ENCODE measurements at regions not wholly inside any gene's neighbourhood (a gene's known extent, or its start where the extent isn't known, plus 50 kb on each side); places are given as distances from the start of the nearest gene placed in this dataset.

DNA sequence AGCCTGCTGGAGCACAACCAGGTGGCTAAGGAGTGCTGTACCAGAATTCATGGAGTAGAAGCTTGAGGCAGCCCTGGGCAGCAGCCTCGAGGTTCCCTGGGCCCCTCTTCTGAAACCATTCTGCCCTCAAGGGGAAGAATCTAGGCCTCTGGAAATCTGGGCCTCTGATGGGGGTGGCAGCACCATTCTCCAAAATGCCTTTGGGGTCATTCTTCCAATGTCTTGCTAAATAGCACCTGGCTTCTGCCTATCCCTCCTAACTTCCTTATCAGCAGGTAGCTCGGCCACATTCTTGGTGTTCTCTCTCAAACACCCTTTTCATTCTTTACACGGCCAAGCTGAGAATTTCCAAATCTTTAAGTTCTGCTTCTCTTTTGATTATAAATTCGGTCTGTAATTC, 473.6 kb downstream of the BCOR start:
- H3K4me1 ChIP-seq (ENCODE audit: control insufficient read depth, insufficient read depth, low read length, poor library complexity, severe bottlenecking), result no peaks in the 10 kb centered on the region
- peaks cover 0 to 8% (median 0%) of the 10 kb centered on the region in 4 donors for H3K4me1 Mint-ChIP-seq

DNA sequence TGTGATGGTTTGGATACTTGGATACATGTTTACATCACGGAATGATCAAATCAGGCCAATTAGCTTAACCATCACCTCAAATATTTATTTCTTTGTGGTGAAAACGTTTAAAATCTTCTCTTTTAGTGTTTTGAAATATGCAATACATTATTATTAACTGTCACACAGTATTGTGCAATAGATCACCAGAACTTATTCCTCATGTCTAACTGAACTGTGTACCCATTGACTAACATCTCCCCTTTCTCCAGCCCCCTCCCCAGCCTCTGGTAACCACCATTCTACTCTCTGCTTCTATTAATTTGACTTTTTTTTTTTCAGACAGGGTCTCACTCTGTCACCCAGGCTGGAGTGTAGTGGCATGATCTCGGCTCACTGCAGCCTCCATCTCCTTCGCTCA, 471.9 kb downstream of the BCOR start:
- H3K4me3 ChIP-seq (ENCODE audit: low read depth, low read length), result no peak overlapping the region
- H3K9me3 Mint-ChIP-seq, result no peaks in the 10 kb centered on the region
- ATAC-seq (ENCODE audit: low read depth in 2 of 2), result no peak

More for the DNA sequence above, 473.6 kb downstream of the BCOR start:
- Mint-ChIP-seq H3K27me3 (no peaks in the 10 kb centered on the region), H3K9me3 (no peaks in the 10 kb centered on the region), H3K4me3 (no peak overlapping the region), H3K36me3 (no peaks in the 10 kb centered on the region), H3K27ac (no peak overlapping the region)
- Histone ChIP-seq H3K4me3 (ENCODE audit: low read depth, low read length) (no peak overlapping the region), H3K27ac (ENCODE audit: insufficient read depth, low read length, poor library complexity, severe bottlenecking) (no peak overlapping the region), H3K9me3 (ENCODE audit: control insufficient read depth in 2 of 2, low read length in 2 of 2) (no peaks in the 10 kb centered on the region), H3K27me3 (ENCODE audit: control insufficient read depth, insufficient read depth, low read length) (no peaks in the 10 kb centered on the region), H3K36me3 (ENCODE audit: control insufficient read depth, insufficient read depth, low read length) (no peaks in the 10 kb centered on the region)
- no peak for DNase-seq
- ATAC-seq (ENCODE audit: low read depth in 2 of 2), result no peak

DNA sequence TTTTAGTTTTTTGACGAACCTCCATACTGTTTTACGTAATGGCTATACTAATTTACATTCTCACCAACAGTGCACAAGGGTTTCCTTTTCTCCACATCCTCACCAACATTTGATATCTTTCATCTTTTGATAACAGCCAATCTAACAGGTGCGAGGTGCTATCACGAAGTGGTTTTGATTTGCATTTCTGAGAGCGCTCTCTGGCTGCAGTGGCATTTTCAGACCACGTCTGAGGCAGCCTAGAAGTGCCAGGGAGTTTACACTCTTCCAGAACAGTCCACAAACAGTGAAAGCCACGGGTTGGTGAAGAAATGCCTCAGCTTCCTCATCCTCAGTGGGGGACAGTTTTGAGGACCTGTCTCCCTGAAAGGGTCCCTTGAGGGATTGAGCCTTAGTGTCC, 471.0 kb downstream of the BCOR start:
- H3K9me3 Mint-ChIP-seq, result no peaks in the 10 kb centered on the region
- no peaks in the 10 kb centered on the region for H3K36me3 Mint-ChIP-seq
- Histone ChIP-seq H3K27me3 (ENCODE audit: control insufficient read depth, insufficient read depth, low read length) (no peaks in the 10 kb centered on the region), H3K4me1 (ENCODE audit: control insufficient read depth, insufficient read depth, low read length, poor library complexity, severe bottlenecking) (no peaks in the 10 kb centered on the region), H3K27ac (ENCODE audit: insufficient read depth, low read length, poor library complexity, severe bottlenecking) (no peak overlapping the region), H3K9me3 (ENCODE audit: control insufficient read depth in 2 of 2, low read length in 2 of 2) (no peaks in the 10 kb centered on the region), H3K36me3 (ENCODE audit: control insufficient read depth, insufficient read depth, low read length) (no peaks in the 10 kb centered on the region), H3K4me3 (ENCODE audit: low read depth, low read length) (no peak overlapping the region)
- H3K4me1 Mint-ChIP-seq, result peaks cover 0 to 14% (median 0%) of the 10 kb centered on the region in 4 donors
- H3K27me3 Mint-ChIP-seq, result no peaks in the 10 kb centered on the region
- DNase-seq (peak in 2 of 3 donors; percentile 4 to 20), ATAC-seq (ENCODE audit: low read depth in 2 of 2) (peak in 1 of 2 donors; percentile 28)
- no peak overlapping the region for H3K4me3 Mint-ChIP-seq
- no peak overlapping the region for H3K27ac Mint-ChIP-seq

More for the DNA sequence above, 471.9 kb downstream of the BCOR start:
- H3K27ac ChIP-seq (ENCODE audit: insufficient read depth, low read length, poor library complexity, severe bottlenecking), result no peak overlapping the region
- H3K36me3 Mint-ChIP-seq, result no peaks in the 10 kb centered on the region
- H3K9me3 ChIP-seq (ENCODE audit: control insufficient read depth in 2 of 2, low read length in 2 of 2), result no peaks in the 10 kb centered on the region
- no peak overlapping the region for H3K27ac Mint-ChIP-seq
- no peaks in the 10 kb centered on the region for H3K36me3 ChIP-seq (ENCODE audit: control insufficient read depth, insufficient read depth, low read length)
- H3K4me1 ChIP-seq (ENCODE audit: control insufficient read depth, insufficient read depth, low read length, poor library complexity, severe bottlenecking), result no peaks in the 10 kb centered on the region
- H3K27me3 Mint-ChIP-seq, result no peaks in the 10 kb centered on the region
- peaks cover 0 to 11% (median 0%) of the 10 kb centered on the region in 4 donors for H3K4me1 Mint-ChIP-seq
- H3K27me3 ChIP-seq (ENCODE audit: control insufficient read depth, insufficient read depth, low read length), result no peaks in the 10 kb centered on the region
- H3K4me3 Mint-ChIP-seq, result no peak overlapping the region
- no peak for DNase-seq

DNA sequence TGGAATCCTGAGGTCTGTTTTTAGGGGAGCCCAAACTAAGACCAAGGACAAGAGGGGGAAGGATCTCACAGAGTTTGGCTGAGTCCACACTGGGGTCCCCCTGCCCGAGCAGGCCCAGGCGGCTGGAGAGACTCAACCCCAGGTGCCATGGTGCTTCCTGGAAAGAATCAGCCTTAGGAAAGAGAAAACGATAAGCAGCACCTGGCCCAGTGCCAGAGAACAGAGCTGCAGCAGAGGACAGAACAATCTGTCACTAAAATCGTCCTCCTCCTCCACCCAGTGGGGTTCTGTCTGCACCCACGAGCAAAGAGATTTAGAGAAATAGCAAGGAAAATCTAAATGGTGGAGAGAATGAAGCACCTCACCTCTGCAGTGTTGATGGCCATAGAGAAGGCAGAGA, 470.5 kb downstream of the BCOR start:
- no peaks in the 10 kb centered on the region for H3K27me3 ChIP-seq (ENCODE audit: control insufficient read depth, insufficient read depth, low read length)
- H3K9me3 ChIP-seq (ENCODE audit: control insufficient read depth in 2 of 2, low read length in 2 of 2), result no peaks in the 10 kb centered on the region
- no peak overlapping the region for H3K4me3 ChIP-seq (ENCODE audit: low read depth, low read length)
- Mint-ChIP-seq H3K9me3 (no peaks in the 10 kb centered on the region), H3K36me3 (no peaks in the 10 kb centered on the region), H3K27ac (no peak overlapping the region), H3K27me3 (no peaks in the 10 kb centered on the region), H3K4me1 (peaks cover 0 to 14% (median 0%) of the 10 kb centered on the region in 4 donors), H3K4me3 (no peak overlapping the region)
- no peak overlapping the region for H3K27ac ChIP-seq (ENCODE audit: insufficient read depth, low read length, poor library complexity, severe bottlenecking)
- no peaks in the 10 kb centered on the region for H3K36me3 ChIP-seq (ENCODE audit: control insufficient read depth, insufficient read depth, low read length)
- H3K4me1 ChIP-seq (ENCODE audit: control insufficient read depth, insufficient read depth, low read length, poor library complexity, severe bottlenecking), result no peaks in the 10 kb centered on the region
- ATAC-seq (ENCODE audit: low read depth in 2 of 2) (no peak), DNase-seq (no peak)

GRCh38 chrX:39629001-39629400, 468.8 kb downstream of the BCOR start:
- Mint-ChIP-seq H3K27me3 (no peaks in the 10 kb centered on the region), H3K9me3 (no peaks in the 10 kb centered on the region), H3K36me3 (no peaks in the 10 kb centered on the region), H3K4me3 (no peak overlapping the region), H3K27ac (no peak overlapping the region), H3K4me1 (peaks cover 0 to 14% (median 0%) of the 10 kb centered on the region in 4 donors)
- H3K9me3 ChIP-seq (ENCODE audit: control insufficient read depth in 2 of 2, low read length in 2 of 2), result no peaks in the 10 kb centered on the region
- no peaks in the 10 kb centered on the region for H3K27me3 ChIP-seq (ENCODE audit: control insufficient read depth, insufficient read depth, low read length)
- H3K36me3 ChIP-seq (ENCODE audit: control insufficient read depth, insufficient read depth, low read length), result no peaks in the 10 kb centered on the region
- H3K4me1 ChIP-seq (ENCODE audit: control insufficient read depth, insufficient read depth, low read length, poor library complexity, severe bottlenecking), result no peaks in the 10 kb centered on the region
- DNase-seq, result no peak
- H3K27ac ChIP-seq (ENCODE audit: insufficient read depth, low read length, poor library complexity, severe bottlenecking), result no peak overlapping the region
- no peak for ATAC-seq (ENCODE audit: low read depth in 2 of 2)
- H3K4me3 ChIP-seq (ENCODE audit: low read depth, low read length), result no peak overlapping the region

GRCh38 chrX:39630344-39630743, 467.4 kb downstream of the BCOR start:
- peak overlapping the region in 1 of 3 donors; percentile 79 for H3K27ac Mint-ChIP-seq
- H3K27ac ChIP-seq (ENCODE audit: insufficient read depth, low read length, poor library complexity, severe bottlenecking), result no peak overlapping the region
- no peak overlapping the region for H3K4me3 Mint-ChIP-seq
- no peaks in the 10 kb centered on the region for H3K9me3 Mint-ChIP-seq
- no peaks in the 10 kb centered on the region for H3K36me3 Mint-ChIP-seq
- no peaks in the 10 kb centered on the region for H3K27me3 Mint-ChIP-seq
- H3K4me1 ChIP-seq (ENCODE audit: control insufficient read depth, insufficient read depth, low read length, poor library complexity, severe bottlenecking), result no peaks in the 10 kb centered on the region
- ATAC-seq (ENCODE audit: low read depth in 2 of 2), result no peak
- no peak overlapping the region for H3K4me3 ChIP-seq (ENCODE audit: low read depth, low read length)
- peaks cover 0 to 14% (median 0%) of the 10 kb centered on the region in 4 donors for H3K4me1 Mint-ChIP-seq
- no peak for DNase-seq
- no peaks in the 10 kb centered on the region for H3K9me3 ChIP-seq (ENCODE audit: control insufficient read depth in 2 of 2, low read length in 2 of 2)
- H3K36me3 ChIP-seq (ENCODE audit: control insufficient read depth, insufficient read depth, low read length), result no peaks in the 10 kb centered on the region
- H3K27me3 ChIP-seq (ENCODE audit: control insufficient read depth, insufficient read depth, low read length), result no peaks in the 10 kb centered on the region

DNA sequence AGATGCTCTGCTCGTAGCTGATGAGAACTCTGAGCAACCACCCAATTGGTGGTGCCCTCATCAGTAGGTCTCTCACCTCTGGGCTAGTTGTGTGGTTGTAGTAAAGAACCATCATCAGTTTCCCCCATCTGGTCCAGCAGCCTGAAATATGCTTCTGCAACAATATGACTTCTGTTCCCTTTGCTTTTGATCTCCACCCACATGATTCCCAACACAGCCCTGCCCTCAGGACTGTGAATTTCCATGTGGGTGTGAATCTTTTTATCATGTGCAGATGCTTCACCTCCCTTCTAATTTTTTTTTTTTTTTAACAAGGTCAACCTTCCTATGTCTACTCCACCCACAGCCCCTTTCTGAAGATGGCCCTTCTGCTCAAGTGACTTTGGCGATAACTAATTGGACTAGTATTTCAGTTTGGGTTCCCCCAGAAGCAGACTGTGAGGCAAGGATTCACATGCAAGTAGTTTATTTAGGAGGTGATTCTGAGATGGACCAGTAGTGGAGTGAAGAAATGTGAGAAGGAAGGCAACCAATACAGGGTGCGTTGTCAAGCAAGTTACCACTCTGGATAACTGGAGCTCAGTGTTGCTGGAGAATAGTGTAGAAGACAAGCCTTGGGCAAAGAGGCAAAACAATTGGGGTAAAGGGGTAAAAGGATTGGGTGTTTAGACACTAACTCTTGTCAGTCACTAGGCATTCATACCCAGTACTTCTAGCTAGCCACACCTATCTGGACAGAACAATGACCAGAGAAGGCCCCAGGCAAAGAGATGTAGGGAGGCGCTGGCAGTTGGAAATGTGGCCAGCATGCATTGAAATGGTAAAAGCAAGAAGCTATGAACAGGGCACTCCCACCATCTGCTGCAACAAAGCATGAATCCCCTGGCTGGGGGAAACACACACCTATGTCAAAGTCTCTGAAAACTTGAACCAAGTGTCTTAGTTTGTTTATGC, 466.2 kb downstream of the BCOR start:
- no peak overlapping the region for H3K4me3 Mint-ChIP-seq
- peaks cover 0 to 12% (median 0%) of the 10 kb centered on the region in 4 donors for H3K4me1 Mint-ChIP-seq
- no peak overlapping the region for H3K27ac Mint-ChIP-seq
- H3K36me3 Mint-ChIP-seq, result no peaks in the 10 kb centered on the region
- DNase-seq (no peak), ATAC-seq (ENCODE audit: low read depth in 2 of 2) (no peak)
- Histone ChIP-seq H3K9me3 (ENCODE audit: control insufficient read depth in 2 of 2, low read length in 2 of 2) (no peaks in the 10 kb centered on the region), H3K36me3 (ENCODE audit: control insufficient read depth, insufficient read depth, low read length) (no peaks in the 10 kb centered on the region), H3K27ac (ENCODE audit: insufficient read depth, low read length, poor library complexity, severe bottlenecking) (no peak overlapping the region), H3K4me1 (ENCODE audit: control insufficient read depth, insufficient read depth, low read length, poor library complexity, severe bottlenecking) (no peaks in the 10 kb centered on the region), H3K4me3 (ENCODE audit: low read depth, low read length) (no peak overlapping the region), H3K27me3 (ENCODE audit: control insufficient read depth, insufficient read depth, low read length) (no peaks in the 10 kb centered on the region)
- no peaks in the 10 kb centered on the region for H3K27me3 Mint-ChIP-seq
- H3K9me3 Mint-ChIP-seq, result no peaks in the 10 kb centered on the region

- H3K4me3 ChIP-seq (ENCODE audit: low read depth, low read length), result no peak overlapping the region
- no peak for DNase-seq
- Mint-ChIP-seq H3K27me3 (no peaks in the 10 kb centered on the region), H3K27ac (no peak overlapping the region), H3K9me3 (no peaks in the 10 kb centered on the region), H3K4me1 (peaks cover 0 to 6% (median 0%) of the 10 kb centered on the region in 4 donors), H3K4me3 (no peak overlapping the region), H3K36me3 (no peaks in the 10 kb centered on the region)
- H3K36me3 ChIP-seq (ENCODE audit: control insufficient read depth, insufficient read depth, low read length), result no peaks in the 10 kb centered on the region
- no peak for ATAC-seq (ENCODE audit: low read depth in 2 of 2)
- H3K9me3 ChIP-seq (ENCODE audit: control insufficient read depth in 2 of 2, low read length in 2 of 2), result no peaks in the 10 kb centered on the region
- no peaks in the 10 kb centered on the region for H3K4me1 ChIP-seq (ENCODE audit: control insufficient read depth, insufficient read depth, low read length, poor library complexity, severe bottlenecking)
- no peaks in the 10 kb centered on the region for H3K27me3 ChIP-seq (ENCODE audit: control insufficient read depth, insufficient read depth, low read length)
- no peak overlapping the region for H3K27ac ChIP-seq (ENCODE audit: insufficient read depth, low read length, poor library complexity, severe bottlenecking)
These were observed 464.5 kb downstream of the BCOR start for GRCh38 chrX:39633293-39633692.

Measured in CD4-positive, CD25-positive, alpha-beta regulatory T cell (primary cell).